CD4-positive, alpha-beta T cell treated with Interleukin-2 at 100 ng/mL for 4 hours (primary cell): ENCODE measurements at regions not wholly inside any gene's neighbourhood (a gene's known extent, or its start where the extent isn't known, plus 50 kb on each side); places are given as distances from the start of the nearest gene placed in this dataset.

Experiments
- DNase-seq: peaks from one replicate; pipeline ENCODE4 v3.0.0-alpha.2; 2020; ENCODE audit warnings: low spot score

DNA sequence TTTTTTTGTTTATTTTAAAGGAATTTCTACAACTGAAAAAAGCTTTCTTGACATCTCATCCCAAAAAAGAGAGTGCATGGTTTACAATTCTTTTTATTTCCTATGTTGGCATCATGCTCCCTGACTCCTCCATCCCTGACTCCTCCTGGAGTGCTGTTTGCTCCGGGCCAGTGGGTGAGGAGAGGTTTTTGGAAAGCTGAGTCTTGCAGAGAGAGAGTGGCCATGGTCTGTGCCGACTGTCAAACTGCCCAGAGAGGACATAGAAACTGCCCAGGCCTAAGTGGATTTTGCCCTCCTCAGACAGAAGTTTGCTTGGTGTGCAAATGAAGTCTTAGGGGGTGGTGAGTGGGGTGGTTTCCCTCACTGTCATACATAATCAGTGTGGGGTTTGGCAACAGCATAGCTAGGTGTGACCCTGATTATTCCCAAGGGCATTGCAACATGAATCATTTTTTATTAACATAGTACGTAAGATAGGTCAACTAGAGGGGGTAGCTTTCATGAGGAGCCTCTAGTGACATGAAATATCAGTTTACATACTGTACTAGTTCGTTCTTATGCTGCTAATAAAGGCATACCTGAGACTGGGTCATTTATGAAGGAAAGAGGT is 179.8 kb upstream of the UBL3 start:
- no peak for DNase-seq

DNA sequence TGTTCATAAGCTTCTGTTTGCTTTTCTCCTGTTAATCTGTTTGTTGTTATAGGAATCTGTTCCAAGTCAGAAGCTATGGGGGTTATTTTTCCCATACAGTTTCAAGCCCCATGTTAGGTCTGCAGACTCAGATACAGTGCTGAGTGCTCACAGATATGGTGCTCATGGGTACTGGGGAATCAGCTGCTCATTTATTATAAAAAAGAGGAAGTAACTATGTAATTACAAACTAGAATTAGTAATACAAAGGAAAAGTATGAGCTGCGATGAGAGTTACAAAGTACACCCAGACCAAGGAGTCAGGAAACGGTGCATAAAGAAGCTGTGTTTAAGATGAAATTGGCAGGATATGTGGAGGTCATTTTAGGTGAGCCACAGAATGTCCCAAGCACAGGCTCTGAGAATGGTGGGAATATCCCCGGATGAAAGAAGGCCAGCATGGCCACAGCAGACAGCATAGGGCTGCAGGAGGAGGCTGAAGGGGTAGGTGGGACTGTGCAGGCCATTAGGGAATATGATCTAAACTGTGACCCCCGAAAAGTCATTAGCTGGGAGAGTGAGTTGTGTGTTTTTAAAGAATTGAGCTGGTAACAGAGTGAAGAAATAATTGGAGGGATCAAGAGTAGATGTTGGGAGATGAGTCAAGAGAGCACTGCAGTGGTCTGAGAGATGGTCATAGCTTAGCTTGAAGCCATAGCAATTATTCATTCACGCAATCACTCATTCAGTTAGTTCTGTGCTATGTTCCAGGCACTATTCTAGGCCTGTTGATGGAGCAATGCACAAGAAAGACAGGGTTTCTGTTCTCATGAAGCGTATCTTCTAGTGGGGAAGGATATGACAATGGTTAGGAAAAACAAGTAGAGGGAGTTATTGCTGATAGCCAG is 177.4 kb upstream of the UBL3 start:
- DNase-seq: no peak

DNA sequence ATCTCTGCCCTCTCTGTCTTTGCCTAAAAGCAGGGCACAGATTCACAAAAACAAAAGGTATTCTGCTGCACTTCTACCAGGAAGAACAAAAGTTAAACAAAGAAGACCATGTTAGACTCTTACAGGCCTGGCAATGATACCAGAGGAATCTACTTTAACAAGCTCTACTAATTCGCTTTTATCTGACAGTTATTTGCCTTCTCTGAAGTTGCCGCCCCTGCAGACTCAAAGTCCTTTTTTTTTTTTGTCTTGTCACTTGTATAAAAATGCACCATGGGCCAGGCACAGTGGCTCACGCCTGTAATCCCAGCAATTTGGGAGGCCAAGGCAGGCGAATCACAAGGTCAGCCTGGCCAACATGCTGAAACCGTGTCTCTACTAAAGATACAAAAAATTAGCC is 176.5 kb upstream of the UBL3 start:
- DNase-seq: no peak

DNA sequence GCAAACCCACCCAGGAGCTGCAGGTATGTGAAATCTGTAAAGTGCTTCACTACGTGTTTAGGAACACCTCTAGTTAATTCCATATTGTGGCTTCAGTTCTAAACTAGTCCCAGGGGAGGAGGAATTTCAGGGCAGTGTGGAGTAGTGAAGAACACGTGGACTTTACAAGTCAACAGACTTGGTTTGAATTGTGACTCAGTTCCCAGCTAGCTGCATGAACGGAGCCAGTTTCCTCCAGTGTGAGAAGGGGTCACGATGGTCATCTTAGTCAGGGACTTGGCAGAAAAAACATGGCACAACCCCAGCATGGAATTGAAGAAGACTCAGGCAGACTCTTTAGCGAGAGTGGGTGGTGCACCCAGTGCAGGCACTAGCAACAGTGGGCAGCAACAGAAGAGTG is 175.7 kb upstream of the UBL3 start:
- DNase-seq: no peak

DNA sequence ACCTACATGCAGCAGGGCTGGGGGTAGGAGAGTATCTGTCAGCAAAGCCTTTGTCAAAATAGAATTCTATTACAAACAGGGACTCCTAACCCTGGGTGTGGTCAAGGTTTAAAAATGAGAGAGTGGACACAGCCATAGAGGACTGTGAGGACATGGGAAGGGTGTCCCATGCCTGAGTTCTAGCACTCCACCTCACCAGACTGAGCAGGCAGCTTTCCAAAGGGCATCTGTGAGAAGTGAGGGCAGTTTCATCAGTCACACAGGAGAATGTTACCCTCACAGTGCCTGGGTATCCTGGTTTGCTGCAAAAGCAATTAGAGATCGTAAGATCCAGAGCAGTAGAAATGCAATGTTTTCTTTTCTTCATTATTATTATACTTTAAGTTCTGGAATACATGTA is 174.9 kb upstream of the UBL3 start:
- no peak for DNase-seq

DNA sequence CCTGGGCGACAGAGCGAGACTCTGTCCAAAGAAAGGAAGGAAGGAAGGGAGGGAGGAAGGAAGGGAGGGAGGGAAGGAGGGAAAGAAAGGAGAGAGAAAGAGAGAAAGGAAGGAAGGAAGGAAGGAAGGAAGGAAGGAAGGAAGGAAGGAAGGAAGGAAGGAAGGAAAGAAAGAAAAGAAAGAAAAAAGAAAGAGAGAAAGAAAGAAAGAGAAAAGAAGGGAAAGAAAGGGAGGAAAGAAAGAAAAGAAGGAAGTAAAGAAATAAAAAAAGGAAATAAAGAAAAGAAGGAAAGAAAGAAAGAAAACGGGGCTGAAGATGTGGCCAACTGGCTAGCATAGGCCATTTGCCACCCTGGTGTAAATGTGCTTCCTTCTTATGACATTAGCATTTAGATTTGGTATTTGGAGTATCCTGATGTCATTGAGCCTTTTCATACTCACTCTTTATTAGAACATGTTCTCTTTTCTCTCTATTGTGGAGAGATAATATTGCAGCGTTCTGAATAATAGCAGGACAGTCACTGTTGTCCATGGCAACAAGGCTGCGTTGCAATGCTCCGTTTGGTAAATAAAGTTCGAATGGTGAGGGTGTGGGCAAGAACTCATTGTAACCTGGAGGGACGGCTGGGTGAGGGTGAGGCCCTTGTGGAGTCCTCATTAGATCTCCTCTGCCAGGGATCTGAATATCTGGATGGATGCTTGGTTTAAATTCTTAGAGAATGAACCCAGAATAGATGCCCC is 173.9 kb upstream of the UBL3 start:
- no peak for DNase-seq

DNA sequence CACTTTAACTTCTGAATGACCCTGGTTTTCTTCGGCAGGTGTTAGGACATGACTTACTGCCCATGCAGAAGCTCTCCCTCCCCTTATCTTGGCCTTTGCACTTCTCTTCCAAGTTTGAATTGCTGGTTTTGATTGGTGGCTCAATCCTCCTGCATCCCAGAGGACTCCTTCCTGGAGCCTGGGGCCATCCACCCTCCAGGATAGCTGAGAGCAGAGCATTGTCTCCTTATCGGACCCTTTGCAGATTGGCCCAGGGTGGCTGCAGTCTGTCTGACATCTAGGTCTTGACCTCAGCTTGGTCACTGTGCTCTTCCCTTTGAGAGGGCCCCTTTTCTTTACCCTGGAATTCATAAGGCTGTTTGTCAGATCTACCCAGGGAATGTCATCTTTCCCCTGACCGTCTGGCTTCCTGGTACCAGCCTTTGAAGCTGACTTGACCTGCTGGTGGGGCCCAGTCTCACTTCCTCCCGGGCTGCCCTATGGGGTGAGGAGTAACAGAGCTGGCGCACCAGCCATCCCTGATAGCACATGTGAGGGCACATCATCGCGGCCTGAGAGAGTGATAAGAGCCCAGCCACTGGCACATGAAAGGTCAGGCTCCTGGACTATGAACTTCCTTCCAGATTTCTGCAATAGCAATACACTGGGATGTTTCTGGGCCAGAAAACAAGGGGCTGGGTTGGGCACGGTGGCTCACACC is 172.9 kb upstream of the UBL3 start:
- DNase-seq: no peak

DNA sequence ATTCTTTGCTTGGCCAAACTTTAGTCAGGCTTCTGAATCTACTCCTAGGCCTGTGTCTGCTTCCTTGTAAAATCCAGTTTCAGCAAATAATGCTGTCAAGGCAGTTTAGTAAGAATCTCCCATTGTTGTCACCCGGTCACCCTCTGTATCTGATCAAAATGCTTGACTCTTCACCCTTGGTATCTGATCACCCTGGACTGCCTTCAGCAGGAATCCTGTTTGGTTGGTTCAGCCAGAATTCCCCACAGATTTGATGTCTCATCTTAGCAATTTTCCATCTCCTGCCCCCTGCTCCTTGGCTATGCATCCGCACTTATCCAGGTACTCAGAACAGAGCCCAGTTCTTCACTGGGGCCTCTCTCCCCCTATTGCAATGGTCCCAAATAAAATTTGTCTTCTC is 172.4 kb upstream of the UBL3 start:
- no peak for DNase-seq

DNA sequence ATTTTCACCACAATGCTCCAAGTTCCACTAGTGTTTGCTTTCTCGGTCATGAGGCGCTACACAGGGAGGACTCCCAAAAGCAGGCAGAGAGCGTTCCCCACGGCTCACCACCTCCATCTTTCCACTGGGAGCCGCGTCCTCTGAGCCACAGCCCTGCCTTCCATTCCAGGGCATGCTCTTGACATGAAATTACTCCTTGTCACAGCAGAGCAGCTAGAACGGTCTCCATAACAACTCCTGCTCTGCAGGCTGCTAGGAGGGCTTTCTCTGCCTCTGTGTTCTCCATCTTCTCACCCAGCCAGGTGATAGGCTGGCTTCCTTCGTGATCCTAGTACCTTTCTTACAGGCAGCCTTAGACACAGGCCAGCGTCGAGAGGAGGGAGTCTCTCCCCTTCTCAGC is 171.8 kb upstream of the UBL3 start:
- DNase-seq: no peak

DNA sequence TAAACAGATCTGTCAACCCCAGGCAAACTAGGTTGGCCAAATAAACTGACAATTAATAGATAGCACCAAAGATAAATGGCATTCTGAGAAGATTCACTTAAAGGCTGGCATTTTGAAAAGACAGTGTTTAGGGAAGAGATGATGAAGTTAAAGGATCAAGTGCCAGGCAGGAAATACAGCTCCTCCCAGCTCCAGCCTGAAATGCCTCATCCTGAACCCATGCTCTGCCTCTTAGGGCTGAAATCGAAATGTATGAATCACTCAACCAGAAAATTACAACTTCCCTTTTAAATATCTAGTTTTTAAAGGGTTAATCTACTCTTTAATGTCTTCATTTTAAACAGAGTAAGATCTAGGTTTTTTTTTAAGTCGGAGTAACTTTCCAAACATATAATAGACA is 171.2 kb upstream of the UBL3 start:
- no peak for DNase-seq

DNA sequence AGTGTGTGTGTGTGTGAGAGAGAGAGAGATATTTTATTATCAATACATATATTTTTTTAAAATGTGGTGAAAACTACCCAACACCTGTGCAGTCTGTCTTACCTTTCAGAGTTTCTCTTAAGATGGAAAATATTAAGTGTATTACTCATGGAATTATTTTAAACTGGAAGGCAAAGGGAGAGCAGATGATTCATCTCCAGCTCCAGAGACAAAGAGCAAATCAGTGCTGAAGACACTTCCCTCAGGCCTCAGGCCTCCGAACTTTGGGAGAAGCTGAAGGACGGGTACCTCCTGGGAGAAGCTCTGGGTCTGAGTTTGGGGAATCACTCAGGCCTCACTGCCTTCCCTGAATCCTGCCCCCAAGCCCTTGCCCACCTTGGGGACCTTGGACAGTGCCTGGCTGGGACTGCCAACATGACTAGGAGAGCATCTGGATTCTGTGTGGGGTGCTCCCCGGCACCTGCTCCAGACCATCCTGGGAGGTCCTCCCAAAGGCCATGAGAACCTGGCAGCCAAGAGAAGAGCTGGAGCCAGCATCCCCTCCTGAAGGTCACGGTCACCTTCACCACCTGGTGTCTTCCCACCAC is 170.4 kb upstream of the UBL3 start:
- DNase-seq: no peak

DNA sequence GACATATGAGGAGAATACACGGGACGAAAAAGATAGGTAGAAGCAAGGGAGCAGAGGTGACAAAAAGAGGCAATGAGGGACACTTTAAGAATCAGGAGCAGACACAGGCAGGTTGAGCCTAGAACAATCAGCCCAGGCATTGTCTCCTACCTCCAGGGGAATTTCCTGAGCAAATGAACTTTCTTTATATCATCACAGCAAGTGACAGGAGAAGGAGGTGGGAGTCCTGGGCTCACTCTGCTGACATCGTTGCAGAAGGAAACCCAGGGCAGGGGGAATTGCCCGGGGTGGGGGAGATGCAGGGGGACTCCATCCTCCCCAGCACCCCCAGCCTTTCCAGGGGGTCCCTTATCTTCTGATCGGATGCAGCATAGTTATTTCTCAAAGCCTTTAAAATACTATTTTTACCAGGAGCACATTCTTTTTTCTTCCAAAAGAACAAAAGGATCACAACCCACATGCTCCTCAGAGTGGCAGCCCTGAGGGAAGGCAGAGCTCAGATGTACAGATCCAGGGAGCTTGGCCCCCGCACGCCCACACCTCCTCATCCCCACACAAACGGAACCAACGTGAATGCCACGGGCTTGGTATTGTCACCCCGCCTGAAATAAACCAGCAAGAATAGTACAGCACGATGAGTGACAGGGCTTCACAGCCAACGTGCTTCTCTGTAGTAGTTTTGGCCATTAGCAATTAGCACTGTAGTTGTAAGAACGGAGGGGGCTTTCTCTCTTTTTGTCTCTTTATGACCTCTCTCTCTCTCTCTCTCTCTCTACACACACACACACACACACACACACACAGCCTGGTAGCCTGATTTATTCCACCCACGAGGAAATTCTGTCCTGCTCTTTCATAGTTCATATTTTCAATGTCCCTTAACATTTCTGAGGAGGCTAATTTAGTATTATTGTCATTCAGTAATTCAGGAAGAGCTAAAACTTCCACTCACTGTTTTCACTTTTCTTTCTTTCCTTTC is 169.5 kb upstream of the UBL3 start:
- no peak for DNase-seq

DNA sequence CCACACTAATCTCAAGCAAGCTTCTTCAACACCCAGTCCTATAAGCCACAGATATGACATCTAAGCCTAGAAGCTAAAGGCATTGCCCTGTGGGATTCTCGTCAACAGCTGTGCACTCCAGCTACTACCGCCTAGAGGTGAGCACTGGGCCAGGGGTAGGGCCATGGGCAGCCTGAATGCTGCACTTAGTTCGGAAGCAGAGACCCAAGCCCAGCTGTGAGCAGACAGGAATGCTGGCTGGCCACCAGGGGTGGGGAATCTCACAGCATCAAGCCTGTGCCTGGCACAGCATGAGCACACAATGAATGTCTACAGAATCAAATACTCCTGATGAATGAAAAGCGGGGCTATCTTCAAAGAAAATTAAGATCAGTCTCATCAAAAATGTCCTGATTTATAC is 167.5 kb upstream of the UBL3 start:
- no peak for DNase-seq

DNA sequence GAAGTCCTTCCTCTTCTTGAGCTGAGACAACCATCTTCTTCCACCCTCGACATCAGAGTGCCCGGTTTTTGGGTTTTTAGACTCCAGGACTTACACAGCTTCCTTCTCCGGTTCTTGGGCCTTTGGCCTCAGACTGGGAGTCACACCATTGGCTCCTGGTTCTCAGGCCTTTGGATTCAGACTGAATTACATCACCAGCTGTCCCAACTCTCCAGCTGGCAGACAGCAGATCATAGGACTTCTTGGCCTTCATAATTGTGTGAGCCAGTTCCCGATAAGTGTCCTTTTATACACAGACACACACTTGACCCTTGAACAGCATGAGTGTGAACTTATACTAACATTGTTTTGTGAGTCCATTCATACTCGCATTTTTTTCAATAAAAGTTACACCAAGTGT is 166.0 kb upstream of the UBL3 start:
- no peak for DNase-seq

DNA sequence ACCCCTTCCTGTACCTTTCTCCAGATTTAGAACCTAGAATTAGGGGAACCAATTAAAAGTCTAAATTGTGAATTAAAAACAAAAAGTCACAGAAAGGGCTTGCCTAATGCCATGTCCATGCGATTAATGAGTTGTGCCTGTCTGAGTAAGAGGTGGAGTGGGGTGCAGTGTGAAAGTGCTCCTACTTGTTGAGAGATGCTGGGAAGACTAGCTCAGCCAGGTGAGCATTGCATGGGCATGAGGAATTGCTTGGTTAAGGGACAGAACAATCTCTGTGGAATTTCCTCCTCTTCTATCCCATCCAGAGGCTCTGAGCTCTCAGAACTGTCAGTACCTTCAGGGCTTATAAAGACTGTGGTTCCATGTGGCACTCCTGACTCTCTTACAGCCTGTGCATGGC is 159.0 kb upstream of the UBL3 start:
- DNase-seq: no peak

DNA sequence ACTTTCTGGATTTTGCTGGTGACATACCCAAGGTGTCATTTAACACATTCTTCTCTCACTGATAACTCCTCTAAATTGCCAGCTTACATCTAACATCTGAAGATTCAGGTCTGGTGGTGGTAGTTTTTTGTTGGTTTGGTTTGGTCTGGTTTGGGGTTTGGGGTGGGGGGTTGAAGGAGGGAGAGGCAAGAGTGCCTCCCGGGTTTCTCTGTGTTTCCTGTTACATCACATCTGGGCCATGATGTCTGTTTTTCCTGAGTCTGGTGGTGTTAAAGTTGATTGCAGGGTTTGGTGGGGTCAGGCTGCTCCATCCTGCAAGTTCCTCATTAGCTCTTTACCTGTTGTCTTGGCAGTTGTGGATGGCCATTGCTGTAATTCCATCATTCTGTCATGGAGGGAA is 155.8 kb upstream of the UBL3 start:
- DNase-seq: no peak

DNA sequence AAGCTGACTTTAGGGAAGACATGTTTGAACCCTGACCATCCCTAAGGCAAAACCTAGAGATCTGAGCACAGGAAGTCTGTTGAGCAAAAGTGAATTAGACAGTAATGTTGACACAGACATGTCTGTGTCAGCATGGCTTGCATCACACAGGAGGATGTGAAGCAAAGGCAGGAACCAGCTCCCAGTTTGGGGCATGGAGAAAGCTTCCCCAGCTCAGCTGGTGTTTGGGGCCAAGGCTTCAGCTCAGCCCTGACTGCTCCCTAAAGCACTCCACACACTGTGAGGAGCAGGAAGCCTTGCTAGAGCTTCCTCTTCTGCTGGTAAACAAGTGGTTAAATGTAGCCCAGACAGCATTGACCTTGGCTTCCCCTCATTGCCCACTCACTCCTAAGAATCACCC is 153.8 kb upstream of the UBL3 start:
- no peak for DNase-seq

DNA sequence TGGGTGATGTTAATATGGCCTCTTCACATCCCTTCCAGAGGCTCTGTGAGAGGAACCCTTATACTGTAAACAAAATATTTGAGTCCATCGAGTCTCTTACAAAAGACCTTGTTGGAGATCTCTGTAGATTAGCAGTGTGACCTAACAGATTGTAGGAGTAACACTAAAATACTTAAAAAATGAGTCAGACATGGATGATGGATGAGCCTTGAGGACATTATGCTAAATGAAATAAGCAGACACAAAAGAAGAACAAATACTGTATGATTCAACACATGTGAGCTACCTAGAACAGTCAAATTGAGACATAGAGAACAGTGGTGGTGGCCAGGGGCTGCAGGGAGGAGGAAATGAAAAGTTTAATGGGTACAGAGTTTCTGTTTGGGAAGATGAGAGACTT is 152.2 kb upstream of the UBL3 start:
- DNase-seq: no peak

DNA sequence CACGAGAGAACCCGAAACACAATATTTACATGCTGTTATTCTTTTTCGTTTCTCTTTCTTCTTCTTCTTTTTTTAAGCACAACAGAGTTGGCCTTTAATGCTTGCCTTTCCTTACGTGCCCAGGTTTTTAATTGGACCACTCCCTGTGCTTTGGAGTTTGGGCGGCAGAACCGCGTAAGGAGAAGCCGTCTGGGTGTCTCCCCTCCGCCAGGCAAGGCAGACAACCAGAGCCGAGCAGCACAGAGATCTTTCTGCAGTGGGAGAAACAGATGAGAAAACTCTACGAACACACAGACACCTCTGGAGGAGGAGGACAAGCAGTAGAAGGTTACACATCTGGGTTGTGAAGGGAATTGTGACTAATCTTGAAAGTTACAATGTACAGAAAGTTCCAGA is 150.0 kb upstream of the UBL3 start:
- DNase-seq: no peak

DNA sequence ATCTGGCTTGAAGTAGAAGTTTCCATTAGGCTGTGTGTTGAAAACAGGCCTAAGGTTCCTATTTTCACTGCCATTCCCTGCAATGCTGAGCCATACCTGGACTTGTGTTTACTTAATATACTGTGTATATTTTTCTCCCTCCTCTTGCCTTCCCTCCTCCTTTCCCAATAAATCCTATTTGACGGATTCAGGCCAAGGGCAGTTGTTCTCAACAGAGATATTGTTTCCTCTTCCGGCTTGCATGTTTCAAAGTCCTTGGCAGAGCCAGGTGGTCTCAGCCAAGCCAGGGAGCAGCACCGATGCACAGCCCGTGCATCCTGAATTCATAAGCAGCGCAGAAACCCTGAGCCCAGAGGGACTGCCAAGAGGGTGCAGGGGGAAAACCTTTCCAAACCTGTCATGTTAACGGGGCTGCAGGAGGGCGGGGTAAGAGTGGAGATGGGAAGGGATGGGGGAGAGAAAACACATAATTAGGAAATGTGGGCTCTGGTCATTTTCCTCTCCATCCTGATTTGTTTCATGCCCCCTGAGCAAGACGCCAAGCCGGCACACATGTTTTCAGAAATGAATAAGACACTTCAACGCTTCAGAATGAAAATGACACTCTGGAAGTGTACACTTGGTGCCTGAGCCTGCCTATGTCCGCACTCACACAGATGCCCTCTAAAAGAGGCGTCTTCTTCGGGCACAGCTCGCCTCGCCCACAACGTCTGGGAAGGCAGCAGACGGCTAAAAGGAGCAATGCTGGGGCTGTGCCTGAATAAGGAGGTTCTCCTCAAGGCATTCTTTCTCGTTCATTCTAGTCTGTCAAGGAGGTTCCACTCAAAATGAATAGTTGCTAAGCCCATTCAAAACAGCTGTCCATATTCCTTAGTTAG is 149.3 kb upstream of the UBL3 start:
- no peak for DNase-seq
